Kidney glomerular epithelial cell (primary cell): ENCODE measurements at regions not wholly inside any gene's neighbourhood (a gene's known extent, or its start where the extent isn't known, plus 50 kb on each side); places are given as distances from the start of the nearest gene placed in this dataset.
"Not testable (repeated sequence)": the region's sequence is repeated elsewhere in the genome, so short reads cannot be mapped to it uniquely, and the experiment has no call there.

ENCODE experiments used
- DNase-seq: peaks from one replicate; lab custom pipeline; 2025; lab: John Stamatoyannopoulos, UW

- no peak for DNase-seq
Measured at GRCh38 chr11:97756571-97757335, 1264.0 kb upstream of the CNTN5 start.

GRCh38 chr11:97761175-97761574, 1259.6 kb upstream of the CNTN5 start:
- DNase-seq, result no peak

GRCh38 chr11:97764193-97764592, 1256.6 kb upstream of the CNTN5 start:
- DNase-seq, result no peak

GRCh38 chr11:97764605-97765004, 1256.1 kb upstream of the CNTN5 start:
- no peak for DNase-seq

GRCh38 chr11:97770570-97770969, 1250.2 kb upstream of the CNTN5 start:
- no peak for DNase-seq

- DNase-seq, result no peak
Measured at GRCh38 chr11:97772705-97773104, 1248.0 kb upstream of the CNTN5 start.

GRCh38 chr11:97784388-97784787, 1236.4 kb upstream of the CNTN5 start:
- DNase-seq, result not testable (repeated sequence)

- DNase-seq, result no peak
Measured at GRCh38 chr11:97786961-97787360, 1233.8 kb upstream of the CNTN5 start.

- no peak for DNase-seq
Measured at GRCh38 chr11:97794876-97795275, 1225.9 kb upstream of the CNTN5 start.

GRCh38 chr11:97800891-97801290, 1219.9 kb upstream of the CNTN5 start:
- no peak for DNase-seq

GRCh38 chr11:97814325-97814959, 1206.3 kb upstream of the CNTN5 start:
- no peak for DNase-seq

- DNase-seq, result no peak
Measured at GRCh38 chr11:97815667-97816066, 1205.1 kb upstream of the CNTN5 start.

- no peak for DNase-seq
Measured at GRCh38 chr11:97832451-97832850, 1188.3 kb upstream of the CNTN5 start.

GRCh38 chr11:97833412-97833811, 1187.3 kb upstream of the CNTN5 start:
- no peak for DNase-seq

GRCh38 chr11:97844016-97844415, 1176.7 kb upstream of the CNTN5 start:
- DNase-seq, result no peak

- no peak for DNase-seq
Measured at GRCh38 chr11:97847730-97848129, 1173.0 kb upstream of the CNTN5 start.

GRCh38 chr11:97850701-97851100, 1170.0 kb upstream of the CNTN5 start:
- no peak for DNase-seq

- DNase-seq, result no peak
Measured at GRCh38 chr11:97854357-97854756, 1166.4 kb upstream of the CNTN5 start.

- DNase-seq, result no peak
Measured at GRCh38 chr11:97854877-97855276, 1165.9 kb upstream of the CNTN5 start.

GRCh38 chr11:97856666-97857065, 1164.1 kb upstream of the CNTN5 start:
- DNase-seq, result no peak

- no peak for DNase-seq
Measured at GRCh38 chr11:97860237-97860636, 1160.5 kb upstream of the CNTN5 start.

- DNase-seq, result no peak
Measured at GRCh38 chr11:97862021-97862420, 1158.7 kb upstream of the CNTN5 start.

GRCh38 chr11:97865424-97866012, 1155.2 kb upstream of the CNTN5 start:
- no peak for DNase-seq
